BE2C (cell line): ENCODE measurements at regions not wholly inside any gene's neighbourhood (a gene's known extent, or its start where the extent isn't known, plus 50 kb on each side); places are given as distances from the start of the nearest gene placed in this dataset.

ENCODE experiments used
- DNase-seq: peaks from one replicate; pipeline ENCODE4 v3.0.0-alpha.2; 2020
- H3K27me3 ChIP-seq: fragments of 250-450 bp; sonication (Bioruptor Pico); 2 replicates; pipeline ENCODE4 v1.5.1; 2020; ENCODE audit warnings: mild to moderate bottlenecking
- H3K36me3 ChIP-seq: fragments of 250-450 bp; sonication (Bioruptor Pico); 2 replicates; pipeline ENCODE4 v1.5.1; 2020; ENCODE audit warnings: mild to moderate bottlenecking
- H3K4me1 ChIP-seq: fragments of 250-450 bp; sonication (Bioruptor Pico); 2 replicates; pipeline ENCODE4 v1.5.1; 2020
- H3K4me3 ChIP-seq: 2 replicates; pipeline ENCODE4 v1.5.1; 2011; ENCODE audit warnings: low read depth, low read length
- H3K9me3 ChIP-seq: fragments of 250-450 bp; sonication (Bioruptor Pico); 2 replicates; pipeline ENCODE4 v1.5.1; 2020
- TF ChIP-seq, protein P1 (sequence below): IDR thresholded peaks from 2 replicates; pipeline ENCODE4 v1.5.1; 2012; ENCODE audit warnings: mild to moderate bottlenecking, low read depth, low read length

DNA sequence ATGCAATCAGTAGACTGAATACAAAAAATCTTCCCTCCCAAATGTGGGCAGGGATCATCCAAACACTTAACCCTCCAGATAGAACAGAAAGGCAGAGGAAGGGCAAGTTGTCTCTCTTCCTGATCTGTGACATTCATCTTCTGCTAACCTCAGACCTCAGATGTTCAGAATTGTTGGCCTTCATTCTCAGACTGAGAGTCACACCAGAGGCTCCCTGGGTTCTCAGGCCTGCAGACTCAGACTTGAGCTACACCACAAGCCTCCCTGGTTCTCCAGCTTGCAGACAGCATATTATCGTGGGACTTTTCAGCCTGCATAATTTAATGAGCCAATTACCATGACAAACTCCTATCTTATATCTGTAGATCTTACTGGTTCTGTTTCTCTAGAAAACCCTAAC lies 1471.6 kb upstream of the ADGRL3 start:
- peaks cover 3% of the 10 kb centered on the region for H3K9me3 ChIP-seq
- DNase-seq, result no peak
- no peaks in the 10 kb centered on the region for H3K4me1 ChIP-seq
- TF ChIP-seq, protein P1, sequence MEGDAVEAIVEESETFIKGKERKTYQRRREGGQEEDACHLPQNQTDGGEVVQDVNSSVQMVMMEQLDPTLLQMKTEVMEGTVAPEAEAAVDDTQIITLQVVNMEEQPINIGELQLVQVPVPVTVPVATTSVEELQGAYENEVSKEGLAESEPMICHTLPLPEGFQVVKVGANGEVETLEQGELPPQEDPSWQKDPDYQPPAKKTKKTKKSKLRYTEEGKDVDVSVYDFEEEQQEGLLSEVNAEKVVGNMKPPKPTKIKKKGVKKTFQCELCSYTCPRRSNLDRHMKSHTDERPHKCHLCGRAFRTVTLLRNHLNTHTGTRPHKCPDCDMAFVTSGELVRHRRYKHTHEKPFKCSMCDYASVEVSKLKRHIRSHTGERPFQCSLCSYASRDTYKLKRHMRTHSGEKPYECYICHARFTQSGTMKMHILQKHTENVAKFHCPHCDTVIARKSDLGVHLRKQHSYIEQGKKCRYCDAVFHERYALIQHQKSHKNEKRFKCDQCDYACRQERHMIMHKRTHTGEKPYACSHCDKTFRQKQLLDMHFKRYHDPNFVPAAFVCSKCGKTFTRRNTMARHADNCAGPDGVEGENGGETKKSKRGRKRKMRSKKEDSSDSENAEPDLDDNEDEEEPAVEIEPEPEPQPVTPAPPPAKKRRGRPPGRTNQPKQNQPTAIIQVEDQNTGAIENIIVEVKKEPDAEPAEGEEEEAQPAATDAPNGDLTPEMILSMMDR, result no peak
- H3K4me3 ChIP-seq, result no peak overlapping the region
- H3K27me3 ChIP-seq, result no peaks in the 10 kb centered on the region
- no peaks in the 10 kb centered on the region for H3K36me3 ChIP-seq

DNA sequence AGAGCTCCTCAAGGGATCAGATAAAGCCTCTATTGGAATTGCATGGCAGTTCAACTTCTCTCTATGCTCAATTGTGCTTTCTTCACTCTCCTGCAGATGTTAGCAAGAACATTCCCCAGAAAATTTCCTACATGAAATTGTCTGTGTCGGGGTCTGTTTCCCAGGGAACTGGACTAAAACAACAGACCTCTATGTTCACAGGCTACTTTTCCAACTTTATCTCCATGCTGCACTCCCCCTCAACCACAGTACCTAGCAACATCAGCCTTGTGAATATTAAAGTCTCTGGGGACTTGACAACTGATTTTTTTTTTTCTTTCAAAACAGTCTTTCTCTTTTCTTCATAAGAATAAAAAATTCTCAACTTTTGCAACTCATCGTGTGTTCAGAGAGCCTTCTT lies 1470.8 kb upstream of the ADGRL3 start:
- Histone ChIP-seq H3K4me1 (no peaks in the 10 kb centered on the region), H3K27me3 (no peaks in the 10 kb centered on the region), H3K36me3 (no peaks in the 10 kb centered on the region), H3K4me3 (no peak overlapping the region), H3K9me3 (peaks cover 3% of the 10 kb centered on the region)
- TF ChIP-seq, protein P1, result no peak
- no peak for DNase-seq

DNA sequence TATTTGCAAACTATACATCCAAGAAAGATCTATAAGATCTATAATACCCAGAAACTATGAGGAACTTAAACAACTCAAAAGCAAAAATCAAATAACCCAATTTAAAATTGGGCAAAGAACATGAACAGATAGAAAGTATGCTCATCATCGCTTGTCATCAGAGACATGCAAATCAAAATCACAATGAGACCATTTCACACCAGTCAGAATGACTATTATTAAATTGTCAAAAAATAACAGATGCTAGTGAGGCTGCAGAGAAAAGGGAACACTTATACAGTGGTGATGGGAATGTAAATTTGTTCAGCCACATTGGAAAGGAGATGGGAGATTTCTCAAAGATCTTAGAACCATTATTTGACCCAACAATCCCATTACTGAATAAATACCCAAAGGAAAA lies 1451.7 kb upstream of the ADGRL3 start:
- Histone ChIP-seq H3K9me3 (no peaks in the 10 kb centered on the region), H3K36me3 (no peaks in the 10 kb centered on the region), H3K4me1 (no peaks in the 10 kb centered on the region), H3K4me3 (no peak overlapping the region), H3K27me3 (no peaks in the 10 kb centered on the region)
- no peak for DNase-seq
- TF ChIP-seq, protein P1, result no peak

DNA sequence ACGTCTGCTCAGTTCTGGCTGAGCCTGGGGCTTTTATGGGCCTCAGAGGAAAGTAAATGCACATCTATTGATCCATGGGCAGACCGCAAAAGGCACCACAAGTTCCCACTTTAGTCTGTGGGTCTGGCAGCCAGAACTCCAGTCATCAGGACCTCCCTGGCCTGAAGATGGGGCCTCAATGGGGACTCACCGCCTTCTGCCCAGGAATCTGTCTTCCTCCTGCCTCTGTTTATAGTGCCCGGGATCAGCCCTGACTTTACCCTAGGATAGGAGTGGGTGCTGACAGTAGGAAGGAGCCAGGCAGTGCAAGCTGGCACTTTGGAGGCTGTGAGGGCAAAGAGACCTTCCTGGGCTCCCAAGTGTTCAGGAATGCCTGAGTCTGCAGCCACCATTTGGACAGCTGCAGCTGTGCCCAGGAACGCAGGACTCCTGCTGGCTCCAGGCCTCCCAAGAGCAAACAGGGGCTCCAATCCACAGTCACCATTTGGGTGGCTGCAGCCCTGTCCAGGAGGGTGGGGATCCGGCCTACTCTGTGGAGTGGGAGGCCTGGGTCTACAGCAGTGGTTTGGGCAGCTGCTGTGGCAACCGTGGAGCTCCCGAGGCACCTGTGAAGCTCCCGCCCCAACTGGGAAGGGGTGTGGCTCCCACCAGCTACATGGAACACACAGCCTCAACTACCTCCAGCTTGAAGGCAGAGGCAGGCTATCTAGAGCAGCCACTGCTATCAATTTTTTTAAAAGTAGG lies 1440.9 kb upstream of the ADGRL3 start:
- TF ChIP-seq, protein P1, result no peak
- H3K9me3 ChIP-seq, result no peaks in the 10 kb centered on the region

DNA sequence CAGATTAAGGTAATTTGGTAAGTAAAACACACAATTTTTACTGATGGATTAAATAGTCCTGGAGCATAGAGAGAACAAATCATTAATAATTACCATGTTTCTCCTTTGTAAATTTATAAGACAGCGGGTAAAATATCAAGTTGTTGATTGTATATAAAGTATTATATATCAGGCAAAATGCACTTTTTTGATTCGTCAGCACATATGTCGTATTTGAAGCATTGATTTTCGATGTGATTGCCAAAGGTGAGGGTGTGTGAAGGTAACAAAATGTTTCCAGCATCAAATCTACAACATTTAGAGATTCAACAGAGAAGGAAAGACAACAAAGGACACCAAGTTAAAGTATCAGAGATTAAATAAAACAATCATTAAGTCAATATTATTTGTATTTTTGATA lies 1437.8 kb upstream of the ADGRL3 start:
- no peaks in the 10 kb centered on the region for H3K4me1 ChIP-seq
- TF ChIP-seq, protein P1, result no peak
- no peak for DNase-seq

More for the DNA sequence above, 1440.9 kb upstream of the ADGRL3 start:
- H3K4me1 ChIP-seq, result no peaks in the 10 kb centered on the region
- H3K4me3 ChIP-seq, result no peak overlapping the region
- DNase-seq, result no peak
- no peaks in the 10 kb centered on the region for H3K36me3 ChIP-seq
- H3K27me3 ChIP-seq, result no peaks in the 10 kb centered on the region

DNA sequence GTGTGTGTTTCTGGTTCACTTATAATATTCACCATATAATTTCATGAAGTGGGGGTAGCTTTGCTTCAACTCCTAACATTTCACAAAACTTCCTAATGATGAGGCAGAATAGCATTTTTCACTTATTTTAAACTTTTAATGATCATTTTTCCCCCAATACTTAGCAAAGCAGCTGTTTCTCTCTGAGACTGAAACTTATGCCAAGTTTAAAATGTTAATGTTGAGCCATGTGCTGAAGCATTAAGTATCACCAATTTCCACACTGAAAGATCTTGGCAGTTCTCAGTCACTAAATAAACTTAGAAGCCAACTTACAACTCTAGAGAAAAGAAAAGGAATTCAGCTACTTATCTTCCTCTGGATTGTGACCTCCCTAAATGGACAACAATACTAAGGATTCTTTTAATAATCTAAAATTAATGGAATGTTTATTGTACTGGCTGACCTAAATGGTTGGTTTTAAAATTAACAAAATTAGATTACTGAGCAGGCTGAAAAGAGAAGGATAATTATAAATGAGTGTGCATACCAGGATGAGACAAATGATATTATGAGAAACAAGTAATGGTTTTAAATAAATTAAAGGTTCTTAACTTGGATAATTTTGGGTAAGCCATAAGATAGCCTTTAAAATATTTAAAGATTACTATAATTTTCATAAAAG lies 1429.4 kb upstream of the ADGRL3 start:
- H3K4me1 ChIP-seq, result no peaks in the 10 kb centered on the region
- TF ChIP-seq, protein P1, result no peak
- H3K27me3 ChIP-seq, result no peaks in the 10 kb centered on the region
- DNase-seq, result no peak
- H3K4me3 ChIP-seq, result no peak overlapping the region
- no peaks in the 10 kb centered on the region for H3K9me3 ChIP-seq
- no peaks in the 10 kb centered on the region for H3K36me3 ChIP-seq

More for the DNA sequence above, 1437.8 kb upstream of the ADGRL3 start:
- H3K9me3 ChIP-seq, result no peaks in the 10 kb centered on the region
- H3K27me3 ChIP-seq, result no peaks in the 10 kb centered on the region
- H3K36me3 ChIP-seq, result no peaks in the 10 kb centered on the region
- no peak overlapping the region for H3K4me3 ChIP-seq
